ENCODE measurements at regions not wholly inside any gene's neighbourhood (a gene's known extent, or its start where the extent isn't known, plus 50 kb on each side); places are given as distances from the start of the nearest gene placed in this dataset.

DNA sequence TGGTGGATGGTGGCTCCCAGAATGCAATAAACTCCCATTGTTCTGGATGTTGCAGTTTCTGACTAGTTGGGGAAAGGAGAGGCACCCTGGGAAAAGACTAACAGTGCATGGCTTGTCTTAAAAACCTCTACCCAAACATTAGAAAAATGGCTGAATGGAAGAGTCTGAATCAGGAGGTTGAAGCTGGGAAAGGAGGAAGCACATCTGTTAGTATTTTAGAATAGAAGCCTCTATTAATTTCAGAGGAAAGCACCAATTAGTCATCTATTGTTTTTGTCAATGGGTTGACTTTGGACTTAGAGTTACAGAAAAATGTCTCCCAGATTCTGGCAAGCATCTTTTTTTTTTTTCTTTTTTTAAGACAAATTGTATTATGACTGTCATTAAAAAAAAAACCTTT is 56.1 kb upstream of the ELMO1 start:
- no peak for DNase-seq

DNA sequence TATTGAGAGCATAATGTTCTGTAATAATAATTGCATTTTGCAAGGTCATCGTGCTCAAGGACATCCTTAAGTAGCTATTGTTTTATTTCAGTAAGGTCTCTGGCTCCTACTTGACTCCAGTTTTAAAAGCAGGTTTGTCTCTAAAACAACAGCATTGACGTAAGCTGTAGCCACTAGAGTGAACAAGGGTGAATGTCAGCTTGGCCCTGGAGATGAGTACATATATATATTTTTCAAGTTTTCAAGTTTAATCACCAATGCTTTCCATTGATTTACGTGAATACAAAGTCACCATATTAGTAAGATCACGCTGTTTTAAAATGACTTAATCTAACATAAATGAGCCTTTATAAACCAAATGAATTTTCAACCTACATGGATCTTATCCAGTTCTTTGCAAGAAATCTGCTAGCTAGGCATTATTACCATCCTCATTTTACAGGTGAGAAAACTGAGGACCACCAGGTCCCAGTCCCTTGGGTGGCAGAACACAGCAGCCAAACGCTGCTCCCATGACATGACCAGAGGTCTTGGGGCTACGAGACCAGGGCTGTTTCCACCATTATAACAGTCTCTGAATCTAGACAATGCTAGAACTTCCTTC is 57.2 kb upstream of the ELMO1 start:
- DNase-seq, result no peak

DNA sequence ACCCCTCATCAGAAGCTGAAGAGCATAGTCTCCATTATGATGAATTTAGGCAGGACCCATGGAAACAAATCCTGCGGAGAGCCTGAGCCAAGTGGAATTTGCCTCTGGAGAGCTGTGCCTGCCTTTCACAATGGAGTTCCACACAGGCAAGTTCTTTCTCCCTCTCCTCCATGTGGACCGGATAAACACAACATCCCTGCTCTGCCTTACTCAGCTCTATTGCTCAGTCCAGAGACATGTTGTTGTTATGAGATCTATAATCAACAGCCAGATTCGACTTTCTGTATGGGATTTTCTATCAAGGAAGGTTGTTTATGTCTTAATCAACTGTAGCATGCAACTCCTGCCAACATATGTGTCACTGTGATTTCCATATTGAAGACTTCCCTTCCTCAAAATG is 59.5 kb upstream of the ELMO1 start:
- DNase-seq, result no peak

GRCh38 chr7:37510043-37510634 is 61.5 kb upstream of the ELMO1 start:
- peak in 1 of 2 experiments; percentile 12 for DNase-seq

DNA sequence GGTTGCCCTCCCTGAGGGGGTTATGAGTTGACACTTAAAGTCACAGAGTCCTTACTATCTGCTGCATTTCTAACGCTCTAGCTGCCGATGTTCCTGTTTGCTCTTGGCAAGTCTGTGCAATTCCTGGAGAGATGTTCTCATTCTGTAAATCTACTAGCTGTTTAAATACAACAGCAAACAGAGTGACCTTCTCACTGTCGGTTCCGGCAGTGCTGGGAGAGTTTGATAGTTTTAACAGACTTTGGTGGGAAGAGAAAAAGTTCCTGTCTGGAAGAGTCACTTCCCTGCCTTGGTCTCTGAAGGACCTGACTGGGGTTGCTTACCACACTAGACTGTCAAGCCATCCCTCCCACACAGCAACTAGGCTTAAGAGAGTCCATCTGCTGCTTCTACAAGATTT is 63.3 kb upstream of the ELMO1 start:
- no peak for DNase-seq

DNA sequence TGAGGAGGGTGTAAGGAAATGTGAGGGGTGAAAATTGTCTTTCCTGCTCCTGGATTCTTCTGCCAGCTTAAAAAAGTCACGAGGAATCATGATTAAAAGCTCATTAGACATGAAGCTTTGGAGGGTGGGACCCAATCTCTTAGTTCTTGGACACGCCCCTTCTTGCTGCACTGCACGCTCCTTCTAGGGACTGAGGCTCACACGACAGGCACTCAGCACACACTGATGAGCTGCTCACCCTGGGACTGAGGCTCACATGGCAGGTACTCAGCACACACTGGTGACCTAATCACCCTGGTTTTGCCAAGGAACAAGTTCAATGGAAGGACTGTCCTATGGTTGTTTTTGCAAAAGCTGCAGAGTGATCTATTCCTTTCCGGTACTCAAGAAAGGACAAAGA is 65.8 kb upstream of the ELMO1 start:
- no peak for DNase-seq

GRCh38 chr7:37516664-37517063 is 68.0 kb upstream of the ELMO1 start:
- DNase-seq, result no peak

GRCh38 chr7:37518266-37518665 is 69.6 kb upstream of the ELMO1 start:
- no peak for DNase-seq

GRCh38 chr7:37524056-37524455 is 75.4 kb upstream of the ELMO1 start:
- DNase-seq, result no peak

DNA sequence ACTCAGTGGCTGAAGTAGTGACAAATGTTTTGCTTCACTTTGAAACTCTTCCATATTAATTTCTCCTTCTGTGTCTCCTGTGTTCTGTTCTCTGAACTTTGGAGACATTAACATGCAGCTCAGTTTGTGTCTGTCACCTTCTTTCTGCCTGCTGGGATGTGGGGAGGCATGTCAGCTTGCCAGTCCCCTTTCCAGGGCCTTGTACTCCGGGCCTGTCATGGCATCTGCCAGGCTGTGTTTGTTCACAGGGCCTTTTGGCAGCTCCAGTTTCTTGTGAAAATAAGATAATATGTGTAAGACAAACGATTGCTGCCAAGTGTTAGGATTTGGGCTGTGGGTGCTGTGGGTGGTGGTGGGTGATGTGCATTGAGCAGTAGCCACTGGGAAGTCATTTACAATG is 76.1 kb upstream of the ELMO1 start:
- DNase-seq, result no peak

- no peak for DNase-seq
Observed at GRCh38 chr7:37526623-37527022, 78.0 kb upstream of the ELMO1 start.

GRCh38 chr7:37527109-37527508 is 78.4 kb upstream of the ELMO1 start:
- no peak for DNase-seq

- DNase-seq, result no peak
Observed at GRCh38 chr7:37531225-37531624, 82.6 kb upstream of the ELMO1 start.

DNA sequence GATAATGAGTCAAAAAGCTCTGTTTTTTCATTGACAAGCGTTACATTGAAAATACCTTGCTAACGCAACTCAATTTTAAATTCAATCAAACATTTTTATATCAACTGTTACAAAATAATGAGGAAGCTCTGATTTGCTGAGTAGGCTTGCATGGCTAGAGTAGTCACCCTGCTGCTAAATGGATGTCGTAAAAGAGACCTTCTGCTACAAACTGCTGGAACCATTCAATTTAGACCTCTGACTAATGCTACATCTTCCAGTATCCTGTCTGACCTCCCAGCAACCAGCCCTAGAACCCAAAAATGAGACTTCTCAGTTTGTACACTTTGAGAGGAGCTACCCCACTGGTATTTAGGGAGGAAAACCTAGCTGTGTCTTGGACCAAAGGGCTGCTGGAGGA is 84.0 kb upstream of the ELMO1 start:
- no peak for DNase-seq

DNA sequence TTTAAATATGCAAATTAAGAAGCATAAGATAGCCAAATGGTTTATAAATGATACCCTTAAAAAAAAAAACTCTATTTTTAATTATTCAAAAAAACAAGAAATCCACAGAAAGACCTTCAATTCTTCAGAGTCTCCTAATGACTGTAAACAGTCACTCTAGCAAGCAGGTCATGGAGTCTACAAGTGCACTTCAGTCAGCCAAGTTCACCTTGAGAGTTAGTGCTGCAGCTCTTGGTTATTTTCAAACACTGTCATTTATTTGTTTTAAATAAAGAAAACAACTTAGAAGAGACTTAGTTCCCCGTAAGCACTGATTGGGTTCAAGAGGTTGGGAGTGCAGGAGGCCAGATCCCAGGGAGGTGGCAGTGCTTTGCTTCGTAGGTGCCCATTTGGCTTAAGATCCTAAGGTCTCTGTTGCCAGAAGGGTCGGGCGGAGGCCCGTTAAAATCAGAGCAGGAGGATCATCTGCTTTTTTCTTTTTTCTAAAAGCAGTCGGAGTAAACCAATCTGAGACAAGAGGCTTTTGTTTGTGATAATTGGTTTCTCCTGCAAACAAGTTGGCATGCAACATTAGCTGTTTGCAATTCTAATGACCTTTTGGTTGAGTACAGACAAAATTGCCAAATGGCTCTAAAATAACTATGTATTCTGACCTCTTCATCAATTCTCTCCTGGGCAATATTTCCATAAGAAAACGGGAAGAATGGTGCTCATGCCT is 86.4 kb upstream of the ELMO1 start:
- no peak for DNase-seq

DNA sequence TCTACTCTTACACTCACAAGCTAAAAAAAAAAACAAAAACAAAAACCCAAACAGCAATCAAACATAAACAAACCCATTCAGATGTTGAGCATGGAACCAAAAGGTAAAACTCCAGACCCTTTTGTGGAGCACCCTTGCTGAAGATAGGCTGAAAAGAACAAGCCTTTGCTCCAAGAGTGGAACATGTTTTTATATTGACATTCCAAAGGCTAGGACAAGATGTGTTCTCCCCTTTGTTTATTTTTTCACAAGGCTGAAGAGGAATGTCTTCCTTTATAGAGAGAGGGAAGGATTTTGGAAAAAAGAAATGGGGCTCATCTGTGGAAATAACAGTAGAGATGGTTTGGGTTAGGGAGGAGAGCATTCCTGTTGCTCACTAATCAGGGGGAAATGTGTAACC is 87.2 kb upstream of the ELMO1 start:
- no peak for DNase-seq

- DNase-seq, result no peak
Observed at GRCh38 chr7:37536706-37537105, 88.0 kb upstream of the ELMO1 start.

- no peak for DNase-seq
Observed at GRCh38 chr7:37537439-37537838, 88.8 kb upstream of the ELMO1 start.

GRCh38 chr7:37538945-37539344 is 90.3 kb upstream of the ELMO1 start:
- no peak for DNase-seq

GRCh38 chr7:37540917-37541316 is 92.3 kb upstream of the ELMO1 start:
- no peak for DNase-seq

- no peak for DNase-seq
Observed at GRCh38 chr7:37541810-37542443, 93.3 kb upstream of the ELMO1 start.

DNA sequence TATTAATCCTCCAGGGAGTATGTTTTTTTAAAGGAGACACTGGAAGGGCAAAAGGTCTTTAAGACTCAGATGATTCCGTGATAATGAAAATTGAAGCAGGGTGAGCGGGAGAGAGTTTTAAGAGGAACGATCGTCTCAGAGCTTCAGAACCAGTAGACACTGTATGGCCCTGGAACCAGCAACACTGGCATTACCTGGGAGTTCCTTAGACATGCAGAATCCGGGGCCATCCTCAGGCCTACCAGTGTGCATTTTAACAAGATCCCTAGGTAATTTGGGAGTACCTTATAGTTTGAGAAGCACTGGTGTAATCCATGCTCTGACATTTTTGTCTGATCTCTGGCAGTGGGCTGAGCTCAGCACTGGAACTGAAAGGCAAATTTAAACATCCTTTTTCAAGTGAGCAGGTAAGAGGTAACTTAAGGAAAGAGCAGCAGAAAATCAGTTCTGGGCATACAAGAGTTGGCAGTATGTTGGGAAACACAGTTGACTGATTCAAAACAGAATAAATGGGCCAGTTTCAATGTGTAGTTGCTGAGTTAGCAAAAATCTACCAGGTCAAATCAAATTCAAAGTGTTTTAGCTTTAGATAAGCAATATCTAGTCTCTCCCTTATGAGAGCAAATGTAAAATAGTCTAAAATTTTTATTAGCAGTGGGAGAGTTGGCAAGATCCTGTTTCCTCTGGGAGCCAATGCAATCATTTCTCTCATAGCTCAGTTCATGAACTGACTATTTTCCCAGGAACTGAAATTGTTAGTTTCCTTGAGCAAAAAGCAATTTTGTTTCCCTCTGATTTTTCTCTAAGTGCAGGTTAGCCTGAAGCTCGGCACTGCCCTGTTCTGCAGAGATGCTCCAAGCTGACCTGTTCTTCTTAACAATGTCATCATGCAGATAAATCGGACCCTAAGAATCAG is 97.2 kb upstream of the ELMO1 start:
- no peak for DNase-seq

DNA sequence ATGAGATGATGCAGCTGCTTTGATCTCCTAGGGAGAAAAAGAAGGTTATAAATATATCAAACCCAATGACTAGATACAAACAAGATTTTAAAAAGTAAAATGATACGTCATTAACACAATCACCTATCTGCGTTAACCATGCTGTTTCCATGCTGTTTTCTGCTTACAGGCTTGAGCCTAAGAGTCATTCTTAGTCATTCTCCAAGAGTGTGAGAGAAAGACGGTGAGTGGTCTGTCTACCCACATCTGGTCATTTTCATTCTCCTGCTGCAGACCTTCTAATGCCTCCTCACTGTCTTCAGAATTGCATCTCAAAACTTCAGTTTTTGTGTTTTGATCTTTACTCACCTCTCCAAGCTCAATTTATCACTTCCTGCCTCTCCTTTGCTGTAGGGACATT is 98.0 kb upstream of the ELMO1 start:
- no peak for DNase-seq
